Stimulated activated CD8-positive, alpha-beta memory T cell treated with anti-CD3 and anti-CD28 coated beads, Interleukin-7, amount 100 ng/mL, for 1 hour (primary cell): ENCODE measurements at regions not wholly inside any gene's neighbourhood (a gene's known extent, or its start where the extent isn't known, plus 50 kb on each side); places are given as distances from the start of the nearest gene placed in this dataset.

Experiments
- DNase-seq, 2 donors: peaks; one replicate each; pipeline ENCODE4 v3.0.0-alpha.2; 2020; ENCODE audit warnings: low read depth in 2 of 2

GRCh38 chr6:108778421-108779186, 69.6 kb upstream of the ARMC2 start:
- no peak for DNase-seq

- no peak for DNase-seq
These were observed 68.5 kb upstream of the ARMC2 start for GRCh38 chr6:108779536-108780275.

- no peak for DNase-seq
These were observed 67.4 kb upstream of the ARMC2 start for GRCh38 chr6:108780784-108781183.

- no peak for DNase-seq
These were observed 66.7 kb upstream of the ARMC2 start for GRCh38 chr6:108781419-108782100.

GRCh38 chr6:108782179-108783041, 65.8 kb upstream of the ARMC2 start:
- peak; percentile 41 to 55 for DNase-seq

- DNase-seq, result no peak
These were observed 62.6 kb upstream of the ARMC2 start for GRCh38 chr6:108785653-108786052.

- no peak for DNase-seq
These were observed 59.8 kb upstream of the ARMC2 start for GRCh38 chr6:108788416-108788815.

- DNase-seq, result no peak
These were observed 58.7 kb upstream of the ARMC2 start for GRCh38 chr6:108789475-108789874.

- no peak for DNase-seq
These were observed 56.5 kb upstream of the ARMC2 start for GRCh38 chr6:108791700-108792099.

- no peak for DNase-seq
These were observed 54.5 kb upstream of the ARMC2 start for GRCh38 chr6:108793516-108794251.

- DNase-seq, result no peak
These were observed 53.1 kb upstream of the ARMC2 start for GRCh38 chr6:108795122-108795521.

- no peak for DNase-seq
These were observed 52.4 kb upstream of the ARMC2 start for GRCh38 chr6:108795814-108796213.

GRCh38 chr6:108796875-108797274, 51.3 kb upstream of the ARMC2 start:
- DNase-seq, result no peak

GRCh38 chr6:108797951-108798669, 50.1 kb upstream of the ARMC2 start:
- no peak for DNase-seq
